Heart left ventricle (tissue), 16 donors: ENCODE measurements at regions not wholly inside any gene's neighbourhood (a gene's known extent, or its start where the extent isn't known, plus 50 kb on each side); places are given as distances from the start of the nearest gene placed in this dataset.

Experiments used
- ATAC-seq, 4 donors: fragments of 200-7000 bp; cut with Tn5 transposase; one replicate each; pipeline ENCODE4 v1.9.1; 2020 to 2022; ENCODE audit warnings: moderate library complexity in 4 of 4, mild to moderate bottlenecking in 3 of 4, moderate number of reproducible peaks in 1 of 4
- DNase-seq, 5 donors: peaks; one replicate each; pipeline ENCODE4 v3.0.0-alpha.2; 2020
- H3K27ac ChIP-seq, 12 donors: fragments of 200-600 bp; sonication (generic) in 4 of 12; one replicate each; pipeline versions ENCODE4 v1.5.0 to v1.8.0; 2016 to 2022; ENCODE audit warnings: mild to moderate bottlenecking in 2 of 12
- H3K27me3 ChIP-seq, 9 donors: fragments of 200-600 bp; sonication (generic) in 2 of 9; one replicate each; pipeline versions ENCODE4 v1.5.1 to v1.8.0; 2016 to 2022; ENCODE audit warnings: mild to moderate bottlenecking in 3 of 9
- H3K36me3 ChIP-seq, 9 donors: fragments of 200-600 bp; sonication (generic) in 2 of 9; one replicate each; pipeline versions ENCODE4 v1.5.0 to v1.8.0; 2018 to 2022; ENCODE audit warnings: mild to moderate bottlenecking in 2 of 9
- H3K4me1 ChIP-seq, 12 donors: fragments of 200-600 bp; sonication (generic) in 4 of 12; one replicate each; pipeline versions ENCODE4 v1.5.0 to v1.8.0; 2016 to 2022; ENCODE audit warnings: mild to moderate bottlenecking in 3 of 12
- H3K4me3 ChIP-seq, 12 donors: fragments of 200-600 bp; sonication (generic) in 4 of 12; one replicate each; pipeline versions ENCODE4 v1.5.0 to v1.8.0; 2017 to 2022; ENCODE audit warnings: mild to moderate bottlenecking in 9 of 12, moderate library complexity in 4 of 12
- H3K9me3 ChIP-seq, 12 donors: fragments of 200-600 bp; sonication (generic) in 4 of 12; one replicate each; pipeline versions ENCODE4 v1.5.0 to v1.8.0; 2016 to 2022; ENCODE audit warnings: mild to moderate bottlenecking in 1 of 12
- CTCF ChIP-seq, 12 donors: fragments of 200-600 bp; sonication (generic) in 4 of 12; IDR thresholded peaks; one replicate each; pipeline versions ENCODE4 v1.5.0 to v1.8.0; 2018 to 2022; ENCODE audit warnings: antibody characterized with exemption in 12 of 12, mild to moderate bottlenecking in 5 of 12
- POLR2A ChIP-seq, 2 donors: fragments of 450-650 bp; IDR thresholded peaks; one replicate each; pipeline ENCODE4 v1.6.1; 2017; ENCODE audit warnings: antibody characterized with exemption in 2 of 2, mild to moderate bottlenecking in 2 of 2, moderate library complexity in 2 of 2
- WGBS, 4 donors: extraction: QIAGEN DNeasy Blood & Tissue Kit in 2 of 4; methylation state at CpG; one replicate each; pipeline versions ENCODE4 v1.1.5 to v1.1.7; 2013 to 2018; 5-methylcytosine and 5-hydroxymethylcytosine counted together
- intact Hi-C, 10 donors: fragments of 100-400 bp; cut with DNase I; formaldehyde crosslinking; loops; one replicate each; pipeline versions ENCODE4 v1.11.1 to v1.14.2; 2022
- donor health status: ischemic (EF 13 %, LVEDD 7.1; RV severe dilation, severe dysfunction).
- donor health status: healthy with polysubstance abuse.
- donor health status: DM: no; HTN: yes; CAD: no.
- donor health status: DM: no; HTN: no; CAD: no.
- donor health status: ischemic (EF 25% LVEDD 6.9; RV normal size, moderate dysfunction).
- donor health status: ischemic (EF 25% LVEDD 5.7; RV mildly dilated, moderate dysfunction).
- donor health status: healthy.
- donor health status: DM: yes; HTN: yes; CAD: no.
- donor health status: ischemic (EF 35%, LVEDD 5.7; RV mildly dilated, moderate dysfunction).
- donor health status: nonischemic (EF 11% LVEDD 7.7; RV severe dilation, severe dysfunction).
- donor health status: DM: yes; HTN: yes; CAD: no.
- donor health status: PGD.
- donor health status: ischemic (EF 29% LVEDD 5.4; RV normal size, mild dysfunction).
- donor health status: nonischemic (EF 23%, LVEDD 6.1; RV moderate dilation, normal function).

GRCh38 chr1:157226739-157227138 lies 88.5 kb upstream of the ETV3 start:
- no peaks in the 10 kb centered on the region for H3K4me1 ChIP-seq
- peaks cover 0 to 13% (median 0%) of the 10 kb centered on the region in 9 donors for H3K27me3 ChIP-seq
- H3K27ac ChIP-seq = no peak overlapping the region
- no peaks in the 10 kb centered on the region for H3K36me3 ChIP-seq
- TF ChIP-seq POLR2A (IDR thresholded peaks at IDR 0.05) (no peak), CTCF (IDR thresholded peaks at IDR 0.05) (no peak)
- intact Hi-C loops = no loop called here
- H3K4me3 ChIP-seq = no peak overlapping the region
- peaks cover 0 to 10% (median 0%) of the 10 kb centered on the region in 12 donors for H3K9me3 ChIP-seq
- 72 to 88% (median 84%) methylated on average over 4 of the region's 4 CpGs for WGBS, 4 donors
- ATAC-seq = no peak
- no peak for DNase-seq

GRCh38 chr1:157219600-157219999 lies 81.4 kb upstream of the ETV3 start:
- 36 to 77% (median 46%) methylated on average over 2 of the region's 2 CpGs for WGBS, 4 donors
- no peak for ATAC-seq
- peaks cover 0 to 11% (median 3%) of the 10 kb centered on the region in 12 donors for H3K9me3 ChIP-seq
- H3K4me3 ChIP-seq = no peak overlapping the region
- no peak overlapping the region for H3K27ac ChIP-seq
- intact Hi-C loops = no loop called here
- peaks cover 0 to 19% (median 3%) of the 10 kb centered on the region in 9 donors for H3K27me3 ChIP-seq
- H3K4me1 ChIP-seq = no peaks in the 10 kb centered on the region
- TF ChIP-seq POLR2A (IDR thresholded peaks at IDR 0.05) (no peak), CTCF (IDR thresholded peaks at IDR 0.05) (no peak)
- H3K36me3 ChIP-seq = no peaks in the 10 kb centered on the region
- DNase-seq = no peak

DNA sequence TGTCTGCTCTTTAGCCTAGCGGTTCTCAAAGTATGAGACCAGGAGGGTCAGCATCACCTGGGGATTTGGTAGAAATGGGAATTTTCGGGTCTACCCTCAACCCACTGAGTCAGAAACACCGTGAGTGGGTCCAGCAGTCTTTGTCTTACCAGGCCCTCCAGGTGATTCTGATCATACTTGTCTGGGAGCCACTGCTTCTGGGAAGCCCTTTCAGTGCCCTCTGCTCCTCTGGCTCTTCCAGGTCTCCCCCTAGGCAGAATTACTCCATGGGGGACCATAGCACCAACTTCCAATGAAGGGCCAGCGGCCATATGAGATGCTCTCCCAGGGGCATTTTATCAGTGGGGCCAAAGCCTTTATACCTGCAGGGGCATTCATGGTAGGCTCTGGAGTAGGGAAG lies 81.0 kb upstream of the ETV3 start:
- TF ChIP-seq CTCF (IDR thresholded peaks at IDR 0.05) (no peak), POLR2A (IDR thresholded peaks at IDR 0.05) (no peak)

DNA sequence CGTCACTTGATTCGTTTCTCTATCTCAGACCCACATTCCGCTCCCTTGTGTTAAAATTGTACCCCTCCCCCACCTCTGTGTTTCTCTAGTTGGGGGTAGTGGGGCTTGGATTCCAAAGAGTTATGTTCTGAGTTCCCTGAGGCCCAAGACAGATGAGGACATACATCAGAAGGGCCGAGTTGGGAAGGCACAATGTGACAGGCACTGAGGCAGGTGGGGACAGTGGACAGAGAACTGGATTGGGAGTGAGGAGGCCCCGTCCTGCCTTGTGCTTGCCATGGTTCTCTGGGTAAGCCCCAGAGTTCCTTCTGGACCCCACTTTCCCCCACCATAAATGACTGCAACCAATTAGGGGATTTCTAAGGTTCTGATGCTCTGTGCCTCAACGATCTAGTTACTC lies 80.5 kb upstream of the ETV3 start:
- TF ChIP-seq CTCF (IDR thresholded peaks at IDR 0.05) = no peak
- TF ChIP-seq POLR2A (IDR thresholded peaks at IDR 0.05) = no peak
- Histone ChIP-seq H3K36me3 (no peaks in the 10 kb centered on the region), H3K27ac (no peak overlapping the region), H3K27me3 (peaks cover 0 to 10% (median 3%) of the 10 kb centered on the region in 9 donors), H3K9me3 (peaks cover 0 to 20% (median 11%) of the 10 kb centered on the region in 12 donors), H3K4me1 (no peaks in the 10 kb centered on the region), H3K4me3 (no peak overlapping the region)
- WGBS, 4 donors = 58 to 67% (median 60%) methylated on average over 6 of the region's 6 CpGs
- intact Hi-C loops = no loop called here
- ATAC-seq = no peak
- DNase-seq = no peak

More for the DNA sequence above, 81.0 kb upstream of the ETV3 start:
- no peaks in the 10 kb centered on the region for H3K36me3 ChIP-seq
- H3K9me3 ChIP-seq = peaks cover 0 to 15% (median 7%) of the 10 kb centered on the region in 12 donors
- no peaks in the 10 kb centered on the region for H3K4me1 ChIP-seq
- intact Hi-C loops = no loop called here
- 75 to 84% (median 82%) methylated on average over 4 of the region's 4 CpGs for WGBS, 4 donors
- ATAC-seq (no peak), DNase-seq (no peak)
- H3K27ac ChIP-seq = no peak overlapping the region
- peaks cover 0 to 15% (median 3%) of the 10 kb centered on the region in 9 donors for H3K27me3 ChIP-seq
- H3K4me3 ChIP-seq = no peak overlapping the region
